GOT3 (cell line): ENCODE measurements at regions not wholly inside any gene's neighbourhood (a gene's known extent, or its start where the extent isn't known, plus 50 kb on each side); places are given as distances from the start of the nearest gene placed in this dataset.
"Not testable (repeated sequence)": the region's sequence is repeated elsewhere in the genome, so short reads cannot be mapped to it uniquely, and the experiment has no call there.

Source experiments
- DNase-seq: peaks from one replicate; lab custom pipeline; 2025; ENCODE audit warnings: mixed read lengths; lab: John Stamatoyannopoulos, UW

DNA sequence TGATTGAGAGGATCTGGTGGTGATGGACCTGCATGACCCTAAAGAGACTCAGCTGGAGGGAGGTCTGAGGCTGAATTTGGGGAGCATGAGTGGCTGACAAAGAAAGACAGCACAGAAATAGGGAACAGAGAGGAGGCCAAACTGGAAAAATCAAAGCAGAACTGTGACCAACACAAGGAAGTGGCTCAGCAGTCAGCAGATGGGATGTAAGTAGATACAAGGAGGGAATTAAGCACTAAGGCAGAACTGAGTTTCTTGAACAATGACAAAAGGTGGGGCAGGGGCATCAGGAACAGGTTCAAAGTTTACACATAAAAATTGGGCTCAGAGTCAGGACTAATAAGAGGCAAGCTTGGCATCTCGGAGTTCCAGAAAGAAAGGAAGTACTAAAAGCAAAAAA, 144.3 kb upstream of the KLF3 start:
- DNase-seq, result no peak

DNA sequence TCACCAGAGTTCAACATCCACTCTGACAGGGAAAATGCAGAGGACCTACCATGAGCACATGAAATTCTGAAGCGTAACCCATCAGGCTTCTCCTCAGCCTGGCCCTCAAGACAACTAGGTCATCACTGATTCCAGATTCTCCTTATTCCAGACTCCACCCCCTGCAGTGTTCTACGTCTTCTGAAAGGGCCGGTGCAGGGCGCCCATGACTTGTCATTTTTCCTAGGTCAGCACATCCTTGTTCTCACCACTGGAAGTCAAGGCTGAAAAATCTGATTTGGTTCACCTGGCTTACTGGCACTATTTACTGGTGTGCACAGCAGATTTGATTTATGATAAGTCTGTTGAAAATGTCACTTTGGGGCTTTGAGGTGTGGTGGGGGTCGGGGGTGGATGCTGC, 140.9 kb upstream of the KLF3 start:
- DNase-seq, result no peak

DNA sequence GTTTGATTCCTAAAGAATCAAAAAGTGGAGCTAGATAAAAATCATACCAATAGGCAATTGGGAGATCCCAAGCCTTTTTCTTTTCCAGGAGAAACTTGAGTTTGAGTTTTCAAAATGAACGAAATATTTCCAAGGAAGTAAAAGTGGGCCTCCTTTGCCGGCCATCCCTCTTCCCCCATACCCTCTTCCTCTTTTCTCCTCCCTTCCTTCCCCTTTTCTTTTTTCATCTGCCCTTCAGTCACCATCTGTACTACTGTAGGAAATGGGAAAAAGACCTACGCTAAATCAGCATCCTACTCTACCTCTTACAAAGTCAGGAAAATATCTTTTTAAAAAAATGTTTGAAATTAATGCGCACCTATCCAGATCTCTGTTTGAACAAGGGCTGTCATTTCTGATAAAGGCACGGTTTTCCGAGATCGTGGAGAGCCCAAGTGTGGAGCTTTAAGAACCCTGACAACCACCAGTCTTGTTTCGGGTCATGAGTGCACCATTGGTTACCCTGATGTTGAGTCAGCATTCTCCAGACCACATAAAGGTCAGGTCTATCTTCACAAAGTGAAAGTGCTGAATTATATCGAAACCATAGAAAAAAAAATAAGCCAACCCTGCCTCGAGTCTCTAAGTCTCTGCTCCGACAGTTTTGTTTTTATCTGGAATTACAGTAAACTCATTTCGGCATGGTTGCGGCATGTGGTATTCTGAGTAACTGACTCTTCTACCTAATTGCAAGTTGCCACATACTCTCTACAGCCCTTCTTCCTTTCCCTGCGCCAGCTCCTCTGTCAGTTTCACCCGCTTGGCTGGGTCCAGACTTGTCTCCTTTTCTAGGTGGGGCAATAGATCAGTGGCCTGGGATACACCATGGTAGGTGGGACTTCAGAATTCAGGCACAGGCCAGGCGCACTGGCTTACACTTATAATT, 140.2 kb upstream of the KLF3 start:
- no peak for DNase-seq

DNA sequence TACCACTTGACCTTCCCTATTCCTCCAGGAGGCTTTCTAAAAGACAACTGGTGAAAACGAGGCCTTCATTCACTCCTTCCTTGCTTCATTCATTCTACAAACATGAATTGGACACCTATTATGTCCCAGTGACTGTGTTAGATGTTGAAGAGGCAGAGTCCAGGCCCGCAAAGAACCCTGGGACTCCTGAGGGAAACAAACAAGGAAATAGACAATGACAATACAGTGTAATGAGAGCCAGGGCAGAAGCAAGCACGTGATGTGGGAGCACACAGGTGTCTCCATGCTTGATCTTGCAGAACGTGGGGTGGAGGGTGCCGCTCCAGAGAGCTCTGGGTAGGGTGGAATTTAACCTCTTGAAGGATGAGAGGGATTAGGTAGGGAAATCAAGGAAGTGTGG, 137.6 kb upstream of the KLF3 start:
- no peak for DNase-seq

DNA sequence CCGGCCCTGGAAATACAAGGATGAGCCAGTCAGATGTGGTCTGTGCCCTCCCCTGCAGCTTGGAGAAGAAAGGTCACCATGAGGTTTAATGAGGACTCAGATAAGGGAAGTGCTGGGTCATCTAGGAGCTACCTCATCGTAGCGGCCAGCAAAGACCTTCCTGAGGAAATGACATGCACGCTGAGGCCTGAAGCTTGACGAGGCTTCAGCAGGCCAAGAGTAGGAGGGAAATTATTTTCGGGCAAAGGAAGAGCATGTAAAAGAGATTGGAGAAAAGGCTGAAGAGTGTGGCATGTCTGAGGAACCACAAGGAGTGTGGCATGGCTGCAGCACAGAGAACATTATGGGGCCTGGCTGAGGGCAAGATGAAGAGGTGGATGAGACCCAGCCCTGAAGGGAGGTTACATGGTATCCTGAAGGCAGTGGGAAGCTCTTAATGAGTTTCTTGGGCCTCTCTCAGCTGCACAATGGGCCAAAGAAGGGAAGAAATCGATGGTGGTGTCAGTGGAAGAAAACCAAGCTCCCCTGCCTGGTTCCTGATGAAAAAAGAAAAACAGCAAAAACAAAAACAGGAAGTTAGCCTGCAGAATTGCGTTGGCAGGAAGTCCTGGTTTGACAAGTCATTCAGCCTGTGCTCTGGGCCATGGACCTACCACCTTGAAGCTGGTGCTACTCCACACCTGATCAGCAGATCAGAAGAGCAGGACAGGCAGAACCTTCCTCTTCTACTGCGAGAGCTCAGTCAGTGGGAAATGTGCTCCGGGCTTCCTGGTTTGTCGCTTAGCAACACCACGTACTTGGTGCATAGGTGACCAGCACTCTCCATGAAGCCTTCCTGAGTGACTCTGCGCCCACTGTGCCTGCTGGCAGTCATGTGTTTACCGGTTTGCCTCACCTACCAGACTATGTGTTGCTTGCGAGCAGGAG, 134.5 kb upstream of the KLF3 start:
- DNase-seq, result no peak

DNA sequence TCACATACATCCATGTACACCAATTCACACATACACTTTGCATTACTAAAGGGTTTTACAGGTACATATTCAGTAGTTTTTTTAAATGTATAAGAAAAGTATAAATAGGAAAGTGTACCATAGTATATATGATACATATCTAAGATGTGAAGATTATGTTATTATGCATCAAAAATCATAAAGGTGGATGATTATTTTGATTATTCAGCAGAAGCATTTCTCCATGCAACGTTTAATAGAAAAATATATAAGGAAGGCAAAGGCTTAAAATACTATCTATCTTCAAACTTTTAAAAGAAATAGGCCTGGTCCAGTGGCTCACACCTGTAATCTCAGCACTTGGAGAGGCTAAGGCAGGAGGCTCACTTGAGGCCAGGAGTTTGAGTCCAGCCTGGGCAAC, 133.5 kb upstream of the KLF3 start:
- DNase-seq, result no peak

DNA sequence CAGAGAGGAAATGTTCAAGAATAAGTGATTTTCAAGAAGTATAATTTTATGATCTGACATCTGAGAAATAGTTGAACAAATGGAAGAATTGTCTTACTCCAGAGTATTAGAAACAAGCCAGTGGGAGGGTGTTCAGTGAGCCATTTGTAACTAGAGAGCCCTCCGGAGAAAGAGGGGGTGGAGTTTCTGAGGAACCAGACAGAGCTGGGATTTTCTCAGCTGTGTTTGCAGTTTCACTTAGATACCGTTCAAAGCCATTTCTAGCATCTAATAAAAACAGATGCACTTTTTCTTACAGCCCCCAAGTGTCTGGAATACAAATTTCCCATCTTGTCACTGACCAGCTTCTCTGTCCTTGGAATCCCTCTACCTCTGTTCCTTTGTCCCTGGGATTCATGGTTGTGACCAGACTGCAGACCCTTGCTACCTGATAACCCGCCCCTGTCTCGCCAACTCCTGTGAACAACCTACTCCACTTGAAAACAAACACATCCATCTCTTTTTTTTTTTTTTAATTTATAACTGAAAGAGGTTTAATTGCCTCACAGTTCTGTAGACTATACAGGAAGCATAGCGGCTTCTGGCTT, 132.8 kb upstream of the KLF3 start:
- no peak for DNase-seq

DNA sequence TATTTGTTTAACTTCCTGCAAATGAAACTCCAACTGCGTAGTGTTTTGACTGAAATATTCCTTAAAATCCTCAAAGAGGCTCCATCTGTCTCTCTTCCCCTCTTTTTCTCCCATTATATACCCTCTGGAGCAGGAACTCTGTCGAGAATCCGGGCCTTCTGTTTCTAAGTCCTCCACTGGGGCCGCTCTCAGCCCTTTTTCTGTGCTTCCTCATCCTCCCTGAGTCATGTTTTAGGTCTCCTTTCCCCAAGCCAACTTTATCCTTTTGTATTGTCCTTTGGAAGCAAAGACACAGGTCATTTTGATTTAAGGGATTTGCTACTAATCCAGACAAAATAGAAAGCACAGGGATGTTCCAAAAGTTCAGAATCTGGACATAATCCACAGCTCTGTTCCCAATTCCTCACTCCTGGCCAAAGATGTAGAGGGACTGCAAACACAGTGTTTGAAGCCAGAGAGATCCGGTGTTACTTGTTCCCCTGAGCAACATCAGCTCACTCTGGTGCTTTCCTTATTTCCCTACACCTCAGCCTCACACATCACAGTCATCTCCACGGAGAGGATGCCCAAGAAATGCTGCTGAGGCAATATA, 131.0 kb upstream of the KLF3 start:
- no peak for DNase-seq

DNA sequence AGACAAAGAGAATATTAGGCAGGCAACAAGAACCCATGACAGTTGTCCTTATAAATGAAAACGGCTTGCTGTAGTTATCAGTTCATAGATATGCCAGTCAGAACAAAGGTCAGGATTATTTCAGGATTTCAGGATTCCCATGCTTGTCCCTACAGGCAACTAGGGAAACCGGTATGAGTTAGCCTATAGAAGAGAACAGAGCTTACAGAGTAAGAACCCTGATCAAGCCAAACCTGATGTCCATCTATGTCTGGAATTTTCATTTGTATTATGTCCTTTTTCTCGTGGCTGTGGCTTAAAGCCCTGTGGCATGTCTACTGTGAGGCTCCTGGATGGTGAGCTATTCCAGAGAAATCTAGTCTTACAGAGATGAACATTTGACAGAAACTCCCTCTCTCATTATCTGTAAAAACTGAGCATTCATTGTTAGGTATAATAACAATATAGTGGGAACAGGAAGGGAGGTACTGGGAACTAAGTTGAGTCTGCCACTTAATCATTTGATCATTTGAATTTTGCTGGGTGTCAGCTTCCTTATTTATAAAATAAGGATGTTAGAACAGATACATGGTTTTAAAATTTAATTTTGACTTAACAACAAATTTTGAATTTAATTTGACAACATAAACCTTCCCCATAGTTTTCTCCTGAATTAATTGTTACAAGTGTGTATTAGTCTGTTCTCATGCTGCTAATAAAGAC, 129.5 kb upstream of the KLF3 start:
- no peak for DNase-seq

DNA sequence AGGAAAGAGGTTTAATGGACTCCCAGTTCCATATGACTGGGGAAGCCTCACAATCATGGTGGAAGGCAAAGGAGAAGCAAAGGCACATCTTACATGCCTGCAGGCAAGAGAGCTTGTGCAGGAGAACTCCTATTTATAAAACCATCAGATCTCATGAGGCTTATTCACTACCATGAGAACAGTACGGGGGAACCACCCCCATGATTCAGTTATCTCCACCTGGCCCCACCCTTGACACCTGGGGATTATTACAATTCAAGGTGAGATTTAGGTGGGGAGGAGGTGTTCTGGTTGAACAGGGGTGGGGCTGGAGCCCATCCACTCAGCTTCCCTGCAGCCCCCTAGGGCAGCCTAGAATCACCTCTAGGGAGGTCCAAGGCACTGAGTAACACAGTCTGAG, 128.9 kb upstream of the KLF3 start:
- DNase-seq, result not testable (repeated sequence)

DNA sequence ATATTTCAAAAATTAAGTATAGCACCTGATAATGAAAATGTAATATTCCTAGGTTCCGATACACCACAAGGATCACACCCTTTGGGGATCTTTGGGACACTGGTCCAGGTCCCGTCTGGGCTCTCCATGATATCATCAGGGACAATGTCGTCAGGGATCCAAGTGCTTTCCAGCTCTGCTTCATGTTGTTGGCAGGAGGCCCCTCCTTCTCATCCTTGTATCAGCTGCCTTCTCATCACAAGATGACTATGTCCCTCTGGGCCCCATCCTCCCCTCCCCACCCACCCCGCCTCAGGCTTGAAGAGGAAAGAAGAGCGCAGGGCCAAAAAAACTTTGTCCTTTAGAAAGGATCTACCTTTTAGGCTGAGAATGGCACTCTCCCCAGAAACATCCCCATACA, 128.3 kb upstream of the KLF3 start:
- DNase-seq, result no peak

DNA sequence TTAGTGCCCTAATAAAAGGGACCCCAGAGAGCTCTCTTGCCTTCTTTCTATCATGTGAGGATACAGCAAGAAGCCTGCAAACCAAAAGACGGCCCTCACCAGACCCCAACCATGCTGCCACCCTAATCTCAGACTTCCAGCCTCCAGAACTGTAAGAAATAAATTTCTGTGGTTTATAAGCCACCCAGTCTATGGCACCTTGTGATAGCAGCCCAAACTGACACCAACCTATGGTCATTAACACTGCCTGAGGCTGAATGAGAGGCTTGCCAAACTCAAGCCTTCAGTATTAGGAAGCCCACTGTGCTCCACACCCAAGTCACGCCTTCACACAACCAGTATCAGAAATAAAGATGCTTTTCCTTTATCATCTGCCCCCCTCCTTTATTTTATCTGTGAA, 127.3 kb upstream of the KLF3 start:
- no peak for DNase-seq

DNA sequence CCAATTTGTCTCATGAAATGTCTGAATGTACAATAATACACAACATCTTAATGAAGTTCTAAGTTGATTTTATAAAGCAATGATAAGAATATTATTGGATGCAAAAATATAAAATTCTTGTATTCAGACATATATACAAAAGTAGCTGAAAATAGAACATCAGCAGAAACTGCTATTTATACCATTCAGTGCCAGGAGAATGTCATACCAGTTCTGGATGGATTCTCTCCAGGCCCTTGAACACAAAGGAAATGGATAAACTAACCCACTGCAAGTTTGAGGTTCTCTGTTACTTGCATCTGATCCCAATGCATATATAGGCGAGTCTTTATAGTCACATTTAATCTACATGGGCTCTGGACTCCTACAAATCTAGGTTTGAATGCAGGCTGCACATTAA, 126.3 kb upstream of the KLF3 start:
- DNase-seq, result no peak

DNA sequence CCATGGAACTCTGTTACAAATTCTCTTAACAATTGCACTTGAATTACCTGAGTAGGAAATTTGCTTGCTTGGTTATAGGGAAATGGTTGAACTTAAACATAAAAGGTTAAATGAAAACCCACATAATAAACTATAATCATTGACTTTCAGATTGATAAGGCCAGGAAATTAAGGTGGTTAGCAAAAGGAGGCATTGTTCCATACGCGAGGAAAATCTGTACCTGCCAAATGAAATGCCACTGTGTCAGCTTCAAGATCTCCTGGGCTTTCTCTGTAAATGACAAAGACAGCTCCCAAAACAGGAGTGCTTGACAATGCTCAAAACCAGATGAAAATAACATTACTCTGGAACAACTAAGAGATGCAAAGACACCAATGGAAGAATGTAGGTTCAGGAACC, 125.5 kb upstream of the KLF3 start:
- DNase-seq, result no peak

DNA sequence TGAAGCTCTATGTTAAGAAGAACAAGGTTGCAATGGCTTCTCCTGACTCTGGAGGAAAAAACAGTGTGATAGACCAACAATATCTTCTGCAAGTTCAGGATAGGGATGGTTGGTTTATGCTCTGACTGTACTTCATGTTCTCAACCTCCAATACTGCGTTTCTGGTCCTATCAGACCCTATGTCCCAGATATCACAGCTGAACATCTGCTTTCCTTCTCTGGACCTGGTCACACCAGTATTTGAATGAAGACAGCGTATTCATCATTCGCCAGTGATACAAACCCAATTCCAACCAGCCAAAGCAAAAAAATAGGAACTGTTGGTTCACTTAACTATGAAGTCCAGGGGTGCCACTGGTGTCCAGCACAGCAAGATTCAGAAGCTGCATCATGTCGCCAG, 124.5 kb upstream of the KLF3 start:
- no peak for DNase-seq

DNA sequence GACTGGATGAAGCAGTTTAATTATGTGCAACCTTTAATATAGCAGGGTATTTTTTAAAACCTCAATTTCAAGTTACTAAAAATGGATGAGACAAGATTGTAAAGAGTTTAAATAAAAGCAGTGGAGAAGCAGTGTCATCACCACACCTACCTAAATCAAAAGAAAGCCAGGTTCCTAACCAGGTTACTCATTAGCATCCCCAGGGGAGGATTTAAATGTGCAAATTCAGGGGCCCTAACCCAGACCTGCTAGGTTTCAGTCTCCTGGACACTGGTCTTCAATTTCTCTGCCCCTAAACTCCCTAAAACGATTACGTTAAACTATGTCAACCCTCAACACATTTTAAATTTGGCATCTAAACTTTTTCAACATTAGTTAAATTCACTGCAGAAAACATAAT, 116.9 kb upstream of the KLF3 start:
- no peak for DNase-seq

DNA sequence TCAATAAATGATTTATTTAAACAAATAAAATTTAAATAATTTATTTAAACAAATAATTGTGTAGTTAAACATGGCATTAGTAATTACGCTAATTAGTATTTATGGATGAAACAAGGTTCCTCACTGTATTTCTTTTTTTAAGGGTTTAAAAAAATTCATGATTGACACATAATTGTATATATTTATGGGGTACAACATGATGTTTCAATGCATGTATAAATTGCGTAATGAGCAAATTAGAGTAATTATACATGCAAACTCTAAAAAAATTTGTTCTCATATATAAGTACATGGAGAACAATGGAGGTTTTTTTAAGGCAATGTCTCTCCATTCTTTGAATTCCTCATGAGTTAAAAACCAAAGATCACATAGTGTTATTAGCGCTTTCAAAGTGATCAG, 115.7 kb upstream of the KLF3 start:
- no peak for DNase-seq

DNA sequence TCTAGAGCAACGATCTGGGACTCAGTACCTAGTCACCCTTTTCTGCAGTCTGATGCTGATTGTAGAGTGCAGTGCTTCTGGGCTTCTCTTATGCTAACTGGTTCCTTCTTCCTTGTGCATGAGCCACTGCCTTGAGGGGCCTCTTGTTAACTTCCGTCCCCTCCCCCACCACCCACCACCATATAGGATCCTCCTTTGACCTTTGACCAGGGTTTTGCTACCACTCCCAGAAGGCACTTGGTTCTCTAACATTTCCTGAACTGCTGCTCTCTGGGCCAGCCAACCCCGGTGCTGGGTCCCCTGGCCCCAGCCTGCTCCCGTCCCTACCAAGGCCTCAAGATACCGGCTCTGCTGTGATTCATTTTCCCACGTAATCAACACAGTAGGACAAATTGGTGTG, 104.6 kb upstream of the KLF3 start:
- DNase-seq, result no peak

DNA sequence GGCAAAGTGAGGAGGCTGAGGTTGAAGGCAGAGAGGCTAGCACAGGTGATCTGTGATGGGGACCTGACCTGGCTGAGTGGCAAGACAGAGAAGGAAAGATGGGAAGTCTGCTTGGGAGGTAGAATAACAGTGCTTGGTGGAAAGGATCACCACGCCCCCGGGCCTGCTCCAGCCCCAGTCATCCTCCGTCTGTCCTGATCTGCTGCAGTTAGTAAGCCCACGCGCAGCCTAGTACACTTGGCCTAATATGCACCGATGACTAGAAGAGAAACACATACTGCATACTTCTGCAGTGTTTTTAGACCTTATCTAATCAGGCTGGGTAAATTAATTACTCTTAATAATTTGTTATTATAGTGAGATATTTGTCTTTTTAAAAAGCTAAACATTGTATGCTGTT, 103.7 kb upstream of the KLF3 start:
- no peak for DNase-seq

DNA sequence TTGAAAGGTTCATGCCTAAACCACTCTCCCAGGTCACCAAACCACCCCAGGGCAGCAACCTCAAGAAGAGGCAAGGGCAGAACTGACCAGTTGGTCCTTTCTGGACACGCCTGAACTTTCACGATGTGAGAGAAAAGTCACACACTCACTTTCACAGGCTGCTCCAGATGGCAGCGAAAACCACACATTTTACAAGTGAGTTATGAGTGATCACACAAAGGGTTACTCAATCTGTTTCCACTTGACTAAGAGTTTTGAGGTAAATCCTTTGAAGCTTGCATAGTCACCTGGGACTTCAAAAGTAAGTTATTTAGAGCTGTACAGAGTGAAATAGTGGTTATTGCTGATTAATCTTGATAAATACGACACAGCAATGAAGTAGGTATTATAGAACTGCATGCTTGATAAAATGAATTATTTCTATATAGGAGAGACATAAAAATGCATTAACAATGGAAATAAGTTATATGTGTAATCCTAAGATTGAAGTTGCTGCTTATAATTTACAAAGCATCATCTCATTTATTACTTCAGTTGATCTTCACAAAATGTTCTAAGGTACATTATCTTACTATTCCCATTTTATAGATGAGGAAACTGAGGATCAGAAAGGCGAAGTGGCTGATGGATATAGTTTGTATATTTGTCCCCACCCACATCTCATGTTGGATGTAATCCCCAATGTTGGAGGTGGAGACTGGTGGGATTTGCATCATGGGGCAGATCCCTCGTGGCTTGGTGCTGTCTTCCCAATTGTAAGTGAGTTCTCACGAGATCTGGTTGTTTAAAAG, 103.0 kb upstream of the KLF3 start:
- DNase-seq, result no peak

DNA sequence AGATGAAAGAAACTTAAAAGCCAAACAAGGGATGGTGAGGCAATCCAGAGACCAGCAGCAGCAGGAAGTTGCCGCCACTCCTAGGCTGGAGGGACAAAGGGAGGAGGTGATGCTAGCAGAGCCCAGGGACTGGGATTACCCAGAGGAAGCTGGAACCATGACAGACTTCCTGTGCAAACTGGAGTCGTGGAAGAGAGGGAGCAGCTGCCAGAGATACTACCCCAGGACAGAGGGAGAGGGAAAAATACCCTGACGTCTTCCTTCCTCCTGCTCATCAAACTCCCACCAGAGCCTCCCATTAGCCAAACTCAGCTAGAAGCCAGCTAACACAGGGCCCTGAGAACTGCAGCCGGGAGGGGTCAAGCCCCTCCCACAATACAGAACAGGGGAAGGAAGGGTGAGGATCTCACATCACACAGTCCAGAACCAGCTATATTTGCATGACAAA, 101.2 kb upstream of the KLF3 start:
- no peak for DNase-seq
